ENCODE measurements at regions not wholly inside any gene's neighbourhood (a gene's known extent, or its start where the extent isn't known, plus 50 kb on each side); places are given as distances from the start of the nearest gene placed in this dataset.
"Not testable (repeated sequence)": the region's sequence is repeated elsewhere in the genome, so short reads cannot be mapped to it uniquely, and the experiment has no call there.

GRCh38 chr6:67129780-67130179 lies 1422.8 kb upstream of the EYS start:
- Mint-ChIP-seq H3K4me3 (no peak overlapping the region), H3K27me3 (no peaks in the 10 kb centered on the region), H3K27ac (no peak overlapping the region), H3K9me3 (peaks cover 10% of the 10 kb centered on the region), H3K4me1 (no peaks in the 10 kb centered on the region), H3K36me3 (ENCODE audit: low read depth) (no peaks in the 10 kb centered on the region)
- no peak for ATAC-seq (replicated peaks)

- no peak for ATAC-seq (replicated peaks)
- no peak overlapping the region for H3K27ac Mint-ChIP-seq
- H3K4me1 Mint-ChIP-seq = no peaks in the 10 kb centered on the region
- no peaks in the 10 kb centered on the region for H3K27me3 Mint-ChIP-seq
- H3K9me3 Mint-ChIP-seq = peaks cover 5% of the 10 kb centered on the region
- no peak overlapping the region for H3K4me3 Mint-ChIP-seq
- H3K36me3 Mint-ChIP-seq (ENCODE audit: low read depth) = no peaks in the 10 kb centered on the region
Observed at GRCh38 chr6:67127041-67127440, 1420.0 kb upstream of the EYS start.

- no peak for ATAC-seq (replicated peaks)
- Mint-ChIP-seq H3K4me1 (no peaks in the 10 kb centered on the region), H3K36me3 (ENCODE audit: low read depth) (no peaks in the 10 kb centered on the region), H3K9me3 (peaks cover 10% of the 10 kb centered on the region), H3K4me3 (no peak overlapping the region), H3K27ac (no peak overlapping the region), H3K27me3 (no peaks in the 10 kb centered on the region)
Observed at GRCh38 chr6:67121115-67121514, 1414.1 kb upstream of the EYS start.

DNA sequence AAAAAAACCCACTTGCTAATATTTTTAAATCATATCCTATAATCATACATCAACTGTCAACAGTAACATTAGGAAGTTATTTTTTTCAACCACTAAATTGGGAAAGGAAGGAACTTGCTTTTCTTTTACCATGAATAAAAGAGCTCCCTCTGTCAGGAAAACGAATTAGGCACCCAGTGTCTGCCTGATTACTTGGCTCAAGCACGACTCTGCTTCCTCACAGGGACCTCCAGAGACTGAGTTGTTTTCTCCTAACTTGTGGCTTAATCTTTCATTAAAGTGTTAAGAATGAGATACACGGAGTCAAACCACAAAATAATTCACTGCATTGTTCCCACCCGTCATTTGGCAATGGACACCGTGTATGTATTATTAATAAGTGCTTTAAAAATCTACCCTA lies 1405.1 kb upstream of the EYS start:
- no peak for ATAC-seq (replicated peaks)
- no peaks in the 10 kb centered on the region for H3K36me3 Mint-ChIP-seq (ENCODE audit: low read depth)
- H3K27ac Mint-ChIP-seq = no peak overlapping the region

DNA sequence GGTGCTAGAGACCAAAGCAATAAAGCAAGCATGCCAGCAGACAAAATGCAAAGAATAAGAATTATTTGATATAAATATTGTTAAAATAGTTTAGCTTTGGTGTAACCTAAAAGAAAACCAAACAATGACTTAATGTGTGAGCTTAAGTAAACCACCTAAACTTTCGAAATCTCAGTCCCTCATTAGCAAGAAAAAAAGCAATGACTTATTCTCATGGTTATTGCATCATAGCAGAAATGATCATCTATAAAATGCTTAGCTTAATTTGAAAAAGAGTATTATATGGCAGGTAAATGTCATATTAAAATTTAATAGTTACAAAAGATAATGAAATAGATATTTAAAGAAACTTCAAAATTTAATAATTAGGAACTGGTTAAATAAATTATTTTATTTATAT lies 1395.7 kb upstream of the EYS start:
- Mint-ChIP-seq H3K4me1 (no peaks in the 10 kb centered on the region), H3K4me3 (no peak overlapping the region), H3K27me3 (no peaks in the 10 kb centered on the region), H3K9me3 (peaks cover 4% of the 10 kb centered on the region), H3K36me3 (ENCODE audit: low read depth) (no peaks in the 10 kb centered on the region), H3K27ac (no peak overlapping the region)
- no peak for ATAC-seq (replicated peaks)

More for the DNA sequence above, 1405.1 kb upstream of the EYS start:
- H3K27me3 Mint-ChIP-seq = no peaks in the 10 kb centered on the region
- H3K4me1 Mint-ChIP-seq = no peaks in the 10 kb centered on the region
- no peak overlapping the region for H3K4me3 Mint-ChIP-seq
- peaks cover 5% of the 10 kb centered on the region for H3K9me3 Mint-ChIP-seq

DNA sequence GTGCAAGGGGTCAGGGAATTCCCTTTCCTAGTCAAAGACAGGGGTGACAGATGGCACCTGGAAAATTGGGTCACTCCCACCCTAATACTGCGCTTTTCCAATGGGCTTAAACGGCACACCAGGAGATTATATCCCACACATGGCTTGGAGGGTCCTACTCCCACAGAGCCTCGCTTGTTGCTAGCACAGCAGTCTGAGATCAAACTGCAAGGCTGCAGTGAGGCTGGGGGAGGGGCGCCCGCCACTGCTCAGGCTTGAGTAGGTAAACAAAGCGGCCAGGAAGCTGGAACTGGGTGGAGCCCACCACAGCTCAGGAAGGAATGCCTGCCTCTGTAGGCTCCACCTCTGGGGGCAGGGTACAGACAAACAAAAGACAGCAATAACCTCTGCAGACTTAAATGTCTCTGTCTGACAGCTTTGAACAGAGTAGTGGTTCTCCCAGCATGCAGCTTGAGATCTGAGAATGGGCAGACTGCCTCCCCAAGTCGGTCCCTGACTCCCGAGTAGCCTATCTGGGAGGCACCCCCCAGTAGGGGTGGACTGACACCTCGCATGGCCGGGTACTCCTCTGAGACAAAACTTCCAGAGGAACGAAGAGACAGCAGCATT lies 1388.7 kb upstream of the EYS start:
- H3K27me3 Mint-ChIP-seq; H3K9me3 Mint-ChIP-seq; H3K36me3 Mint-ChIP-seq (ENCODE audit: low read depth); H3K4me1 Mint-ChIP-seq; ATAC-seq (replicated peaks); H3K4me3 Mint-ChIP-seq; H3K27ac Mint-ChIP-seq: not testable (repeated sequence)

GRCh38 chr6:67094431-67094946 lies 1387.5 kb upstream of the EYS start:
- Mint-ChIP-seq H3K36me3 (ENCODE audit: low read depth) (no peaks in the 10 kb centered on the region), H3K4me3 (no peak overlapping the region), H3K27ac (no peak overlapping the region), H3K9me3 (peaks cover 10% of the 10 kb centered on the region), H3K27me3 (no peaks in the 10 kb centered on the region), H3K4me1 (no peaks in the 10 kb centered on the region)
- no peak for ATAC-seq (replicated peaks)

DNA sequence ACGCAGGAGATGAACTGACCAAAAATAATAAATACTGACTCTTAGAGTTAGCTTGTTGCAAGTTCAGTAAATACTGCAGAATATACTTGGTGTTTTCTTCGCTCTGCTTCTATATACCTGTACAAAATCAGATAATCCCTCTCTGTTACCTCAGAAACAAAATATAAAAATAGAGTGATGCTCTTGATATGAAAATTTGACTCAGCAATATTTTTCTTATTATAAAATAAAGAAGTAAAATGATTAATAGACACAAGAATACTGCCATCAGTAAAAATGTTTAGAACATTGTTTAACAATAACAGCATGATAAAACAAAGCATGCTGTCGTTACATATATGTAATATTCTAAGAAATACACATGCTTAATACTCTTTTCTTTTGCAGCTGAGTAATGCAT lies 1366.9 kb upstream of the EYS start:
- peaks cover 4% of the 10 kb centered on the region for H3K9me3 Mint-ChIP-seq
- H3K27ac Mint-ChIP-seq = no peak overlapping the region
- no peak overlapping the region for H3K4me3 Mint-ChIP-seq
- no peaks in the 10 kb centered on the region for H3K4me1 Mint-ChIP-seq
- no peak for ATAC-seq (replicated peaks)
- H3K27me3 Mint-ChIP-seq = no peaks in the 10 kb centered on the region
- H3K36me3 Mint-ChIP-seq (ENCODE audit: low read depth) = no peaks in the 10 kb centered on the region

DNA sequence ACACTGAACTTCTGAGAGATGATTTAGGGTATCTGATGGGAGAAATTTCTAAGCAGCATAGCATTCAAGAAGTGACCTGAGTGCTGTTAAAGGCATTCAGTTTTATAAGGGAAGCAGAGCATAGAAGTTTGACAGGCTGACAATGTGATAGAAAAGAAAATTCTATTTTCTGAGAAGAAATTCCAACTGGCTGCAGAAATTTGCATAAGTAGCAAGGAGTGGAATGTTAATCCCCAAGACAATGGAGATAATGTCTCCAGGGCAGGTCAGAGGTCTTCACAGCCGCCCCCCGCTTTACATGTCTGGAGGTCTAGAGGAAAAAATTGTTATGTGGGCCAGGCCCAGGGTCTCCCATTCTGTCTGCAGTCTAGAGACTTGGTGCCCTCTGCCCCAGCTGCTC lies 1361.8 kb upstream of the EYS start:
- Mint-ChIP-seq H3K27me3 (no peaks in the 10 kb centered on the region), H3K4me1 (no peaks in the 10 kb centered on the region), H3K4me3 (no peak overlapping the region), H3K27ac (no peak overlapping the region), H3K36me3 (ENCODE audit: low read depth) (no peaks in the 10 kb centered on the region), H3K9me3 (peaks cover 9% of the 10 kb centered on the region)
- no peak for ATAC-seq (replicated peaks)

DNA sequence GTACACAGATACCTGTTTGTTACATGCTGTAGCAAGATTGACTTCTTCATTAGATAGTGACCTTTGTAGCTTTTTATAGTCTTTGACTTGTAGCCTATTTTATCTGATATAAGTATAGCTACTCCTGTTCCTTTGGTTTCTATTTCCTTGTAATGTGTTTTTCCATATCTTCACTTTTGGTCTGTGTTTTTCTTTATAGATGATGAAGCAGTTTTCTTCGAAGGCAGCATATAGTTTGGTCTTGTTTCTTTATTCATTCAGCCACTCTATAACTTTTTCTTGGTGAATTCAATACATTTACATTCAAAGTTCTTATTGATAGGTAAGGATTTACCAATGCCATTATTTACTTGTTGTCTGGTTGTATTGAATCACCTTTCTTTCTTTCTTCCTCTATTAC lies 1357.3 kb upstream of the EYS start:
- no peak for ATAC-seq (replicated peaks)
- Mint-ChIP-seq H3K27ac (no peak overlapping the region), H3K9me3 (peaks cover 14% of the 10 kb centered on the region), H3K4me1 (no peaks in the 10 kb centered on the region), H3K36me3 (ENCODE audit: low read depth) (no peaks in the 10 kb centered on the region), H3K4me3 (no peak overlapping the region), H3K27me3 (no peaks in the 10 kb centered on the region)

- peaks cover 5% of the 10 kb centered on the region for H3K9me3 Mint-ChIP-seq
- H3K27ac Mint-ChIP-seq = no peak overlapping the region
- ATAC-seq (replicated peaks) = no peak
- no peaks in the 10 kb centered on the region for H3K4me1 Mint-ChIP-seq
- H3K27me3 Mint-ChIP-seq = no peaks in the 10 kb centered on the region
- H3K4me3 Mint-ChIP-seq = no peak overlapping the region
- H3K36me3 Mint-ChIP-seq (ENCODE audit: low read depth) = no peaks in the 10 kb centered on the region
Observed at GRCh38 chr6:67047996-67048395, 1341.0 kb upstream of the EYS start.

DNA sequence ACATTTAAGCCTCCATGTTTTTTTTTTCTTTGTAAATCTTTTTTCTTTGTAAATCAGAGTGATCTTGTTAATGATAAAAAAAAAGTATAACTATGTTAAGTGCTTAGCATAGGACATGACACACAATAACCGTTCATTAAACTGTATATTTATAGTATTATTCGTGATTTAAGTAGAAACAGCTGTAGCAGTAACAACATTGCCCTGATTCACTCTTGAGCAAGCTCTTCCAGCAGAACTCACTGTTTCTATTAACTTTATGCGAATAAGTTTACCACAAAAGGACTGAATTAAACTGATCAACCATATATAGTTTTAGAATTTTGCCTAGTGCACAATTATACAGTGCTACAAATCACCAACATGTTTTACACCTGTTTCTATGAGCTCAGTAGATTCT lies 1338.0 kb upstream of the EYS start:
- ATAC-seq (replicated peaks) = no peak
- Mint-ChIP-seq H3K9me3 (peaks cover 5% of the 10 kb centered on the region), H3K4me1 (no peaks in the 10 kb centered on the region), H3K27ac (no peak overlapping the region), H3K27me3 (no peaks in the 10 kb centered on the region), H3K4me3 (no peak overlapping the region), H3K36me3 (ENCODE audit: low read depth) (no peaks in the 10 kb centered on the region)

GRCh38 chr6:67031451-67031850 lies 1324.4 kb upstream of the EYS start:
- Mint-ChIP-seq H3K4me3 (no peak overlapping the region), H3K9me3 (peaks cover 15% of the 10 kb centered on the region), H3K36me3 (ENCODE audit: low read depth) (no peaks in the 10 kb centered on the region), H3K27me3 (no peaks in the 10 kb centered on the region), H3K4me1 (no peaks in the 10 kb centered on the region), H3K27ac (no peak overlapping the region)
- ATAC-seq (replicated peaks) = no peak

DNA sequence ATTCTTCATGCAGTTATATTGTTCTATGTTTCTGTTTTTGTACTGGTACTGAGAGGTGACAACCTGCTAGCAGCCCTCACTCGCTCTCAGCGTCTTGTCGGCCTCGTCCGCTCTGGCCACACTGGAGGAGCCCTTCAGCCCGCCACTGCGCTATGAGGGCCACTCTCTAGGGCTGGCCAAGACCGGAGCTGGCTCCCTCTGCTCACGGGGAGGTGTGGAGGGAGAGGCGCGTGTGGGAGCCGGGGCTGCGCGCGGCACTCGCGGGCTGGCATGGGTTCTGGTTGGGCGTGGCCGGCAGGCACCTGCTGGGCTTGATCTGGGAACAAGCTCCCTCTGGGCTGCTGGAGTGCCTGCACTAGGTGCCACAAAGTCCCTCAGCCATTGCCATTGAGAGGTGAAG lies 1323.8 kb upstream of the EYS start:
- Mint-ChIP-seq H3K27ac (no peak overlapping the region), H3K4me3 (no peak overlapping the region), H3K36me3 (ENCODE audit: low read depth) (no peaks in the 10 kb centered on the region), H3K4me1 (no peaks in the 10 kb centered on the region), H3K27me3 (no peaks in the 10 kb centered on the region), H3K9me3 (peaks cover 15% of the 10 kb centered on the region)
- ATAC-seq (replicated peaks) = no peak

DNA sequence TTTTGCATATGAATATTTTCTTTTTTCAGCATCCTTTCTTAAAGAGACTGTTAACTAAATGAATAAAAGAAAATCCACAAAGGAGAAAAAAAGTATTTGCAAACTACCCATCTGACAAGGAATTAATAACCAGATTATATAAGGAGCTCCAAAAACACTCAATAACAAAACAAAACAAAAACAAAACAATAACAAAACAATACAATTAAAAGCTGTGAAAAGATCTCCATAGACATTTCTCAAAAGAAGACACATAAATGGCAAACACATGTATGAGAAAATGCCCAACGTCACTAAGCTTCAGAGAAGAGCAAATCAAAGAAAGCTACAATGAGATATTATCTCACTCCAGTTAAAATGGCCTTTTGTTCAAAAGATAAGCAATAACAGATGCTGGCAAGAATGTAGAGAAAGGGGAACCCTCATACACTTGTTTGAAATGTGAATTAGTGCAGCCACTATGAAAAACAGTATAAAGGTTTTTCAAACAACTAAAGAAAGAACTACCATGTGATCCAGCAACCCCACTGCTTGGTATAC lies 1310.0 kb upstream of the EYS start:
- no peak for ATAC-seq (replicated peaks)
- no peaks in the 10 kb centered on the region for H3K27me3 Mint-ChIP-seq
- H3K36me3 Mint-ChIP-seq (ENCODE audit: low read depth) = no peaks in the 10 kb centered on the region
- no peaks in the 10 kb centered on the region for H3K4me1 Mint-ChIP-seq
- peaks cover 6% of the 10 kb centered on the region for H3K9me3 Mint-ChIP-seq
- no peak overlapping the region for H3K27ac Mint-ChIP-seq
- no peak overlapping the region for H3K4me3 Mint-ChIP-seq

DNA sequence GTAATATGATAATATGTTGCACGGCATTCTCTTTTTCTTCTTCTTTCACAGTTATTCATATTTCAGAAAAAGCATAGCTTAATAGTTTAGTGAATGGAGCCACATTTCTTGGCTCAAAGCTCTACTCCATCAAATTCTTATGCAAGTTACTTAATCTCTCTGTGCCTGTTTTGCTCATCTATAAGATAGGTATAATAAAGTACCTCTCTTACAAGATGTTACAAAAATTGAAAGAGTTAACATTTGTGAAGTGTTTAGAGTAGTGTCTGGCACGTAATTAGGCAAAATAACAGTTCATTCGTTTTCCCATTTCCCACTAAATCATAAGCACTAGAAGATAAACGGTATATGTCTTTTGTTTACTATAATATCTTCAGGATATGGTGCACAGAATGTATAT lies 1304.4 kb upstream of the EYS start:
- Mint-ChIP-seq H3K4me1 (no peaks in the 10 kb centered on the region), H3K9me3 (peaks cover 6% of the 10 kb centered on the region)

More for the DNA sequence above, 1304.4 kb upstream of the EYS start:
- no peaks in the 10 kb centered on the region for H3K27me3 Mint-ChIP-seq
- H3K27ac Mint-ChIP-seq = no peak overlapping the region
- no peak overlapping the region for H3K4me3 Mint-ChIP-seq
- no peaks in the 10 kb centered on the region for H3K36me3 Mint-ChIP-seq (ENCODE audit: low read depth)
- no peak for ATAC-seq (replicated peaks)
